RWPE2 (cell line): ENCODE measurements at regions not wholly inside any gene's neighbourhood (a gene's known extent, or its start where the extent isn't known, plus 50 kb on each side); places are given as distances from the start of the nearest gene placed in this dataset.

Experiments used
- ATAC-seq: fragments of 200-7000 bp; cut with Tn5 transposase; 3 replicates; pipeline ENCODE4 v1.9.1; 2021; ENCODE audit warnings: low read depth
- DNase-seq: peaks from one replicate; pipeline ENCODE4 v3.0.0-alpha.2; 2020; ENCODE audit warnings: low spot score
- H3K27ac ChIP-seq: fragments of 450-650 bp; 2 replicates; pipeline ENCODE4 v1.5.1; 2017; ENCODE audit warnings: mild to moderate bottlenecking; ENCODE audit not compliant: poor library complexity, severe bottlenecking
- H3K27me3 ChIP-seq: fragments of 250-450 bp; sonication (Bioruptor Pico); 2 replicates; pipeline ENCODE4 v1.5.1; 2021; ENCODE audit warnings: mild to moderate bottlenecking, moderate library complexity; ENCODE audit not compliant: insufficient read depth, poor library complexity, severe bottlenecking
- H3K36me3 ChIP-seq: fragments of 250-450 bp; sonication (Bioruptor Pico); 2 replicates; pipeline ENCODE4 v1.5.1; 2020; ENCODE audit warnings: low read depth, mild to moderate bottlenecking, moderate library complexity
- H3K4me1 ChIP-seq: fragments of 250-450 bp; sonication (Bioruptor Pico); 2 replicates; pipeline ENCODE4 v1.5.1; 2021; ENCODE audit warnings: mild to moderate bottlenecking, moderate library complexity; ENCODE audit not compliant: insufficient read depth, poor library complexity, severe bottlenecking
- H3K4me3 ChIP-seq: fragments of 250-450 bp; sonication (Bioruptor Pico); 2 replicates; pipeline ENCODE4 v1.5.1; 2021; ENCODE audit warnings: mild to moderate bottlenecking, moderate library complexity; ENCODE audit not compliant: severe bottlenecking
- H3K9me3 ChIP-seq: fragments of 250-450 bp; sonication (Bioruptor Pico); 2 replicates; pipeline ENCODE4 v1.5.1; 2021; ENCODE audit warnings: mild to moderate bottlenecking, moderate library complexity; ENCODE audit not compliant: severe bottlenecking
- TF ChIP-seq, protein P1 (sequence below): fragments of 450-650 bp; IDR thresholded peaks from one replicate; pipeline ENCODE4 v1.5.1; 2017; ENCODE audit warnings: mild to moderate bottlenecking, moderate library complexity; ENCODE audit not compliant: poor library complexity, severe bottlenecking

DNA sequence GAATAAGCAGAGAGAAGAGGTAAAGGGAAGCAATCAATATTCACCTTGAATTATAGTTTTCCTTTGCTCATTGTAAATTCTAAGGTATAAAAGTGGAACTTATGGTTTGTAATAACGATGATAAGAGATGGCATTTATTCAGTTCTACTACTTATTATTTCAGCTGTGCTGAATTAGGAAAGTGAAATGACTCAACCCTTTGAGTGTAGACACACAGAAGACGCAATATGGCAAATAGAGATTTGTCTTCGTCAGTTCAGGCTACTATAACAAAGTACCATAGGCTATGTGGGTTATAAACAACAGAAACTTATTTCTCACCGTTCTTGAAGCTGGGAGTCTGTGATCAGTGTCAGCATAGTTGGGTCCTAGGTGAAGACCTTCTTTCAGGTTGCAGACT lies 713.0 kb upstream of the PCDH9 start:
- TF ChIP-seq, protein P1, sequence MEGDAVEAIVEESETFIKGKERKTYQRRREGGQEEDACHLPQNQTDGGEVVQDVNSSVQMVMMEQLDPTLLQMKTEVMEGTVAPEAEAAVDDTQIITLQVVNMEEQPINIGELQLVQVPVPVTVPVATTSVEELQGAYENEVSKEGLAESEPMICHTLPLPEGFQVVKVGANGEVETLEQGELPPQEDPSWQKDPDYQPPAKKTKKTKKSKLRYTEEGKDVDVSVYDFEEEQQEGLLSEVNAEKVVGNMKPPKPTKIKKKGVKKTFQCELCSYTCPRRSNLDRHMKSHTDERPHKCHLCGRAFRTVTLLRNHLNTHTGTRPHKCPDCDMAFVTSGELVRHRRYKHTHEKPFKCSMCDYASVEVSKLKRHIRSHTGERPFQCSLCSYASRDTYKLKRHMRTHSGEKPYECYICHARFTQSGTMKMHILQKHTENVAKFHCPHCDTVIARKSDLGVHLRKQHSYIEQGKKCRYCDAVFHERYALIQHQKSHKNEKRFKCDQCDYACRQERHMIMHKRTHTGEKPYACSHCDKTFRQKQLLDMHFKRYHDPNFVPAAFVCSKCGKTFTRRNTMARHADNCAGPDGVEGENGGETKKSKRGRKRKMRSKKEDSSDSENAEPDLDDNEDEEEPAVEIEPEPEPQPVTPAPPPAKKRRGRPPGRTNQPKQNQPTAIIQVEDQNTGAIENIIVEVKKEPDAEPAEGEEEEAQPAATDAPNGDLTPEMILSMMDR: no peak
- Histone ChIP-seq H3K4me3 (no peak overlapping the region), H3K27me3 (no peaks in the 10 kb centered on the region), H3K4me1 (no peaks in the 10 kb centered on the region), H3K9me3 (no peaks in the 10 kb centered on the region), H3K27ac (no peak overlapping the region), H3K36me3 (no peaks in the 10 kb centered on the region)
- ATAC-seq (no peak), DNase-seq (no peak)

DNA sequence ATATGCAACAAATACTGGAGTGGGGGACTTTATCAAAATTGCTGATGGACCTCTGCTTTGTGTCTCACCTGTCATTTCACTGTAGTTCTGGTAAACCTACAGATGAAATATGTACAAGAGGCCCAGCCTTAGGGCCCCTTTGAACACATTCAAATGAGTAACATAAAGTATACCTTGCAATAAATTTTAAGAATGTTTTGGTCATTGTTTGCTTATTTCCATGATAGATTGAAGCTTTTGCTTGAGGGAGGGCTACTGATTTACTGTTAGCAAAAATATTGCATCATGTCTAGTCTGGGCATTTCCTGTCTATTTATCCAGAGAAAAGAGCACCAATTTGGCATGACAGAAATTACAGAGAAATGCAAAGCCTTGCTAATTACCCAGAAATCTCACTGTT lies 705.5 kb upstream of the PCDH9 start:
- Histone ChIP-seq H3K27ac (no peak overlapping the region), H3K36me3 (no peaks in the 10 kb centered on the region), H3K9me3 (no peaks in the 10 kb centered on the region), H3K4me1 (peaks cover 5% of the 10 kb centered on the region), H3K27me3 (no peaks in the 10 kb centered on the region), H3K4me3 (no peak overlapping the region)
- DNase-seq: no peak
- no peak for ATAC-seq
- TF ChIP-seq, protein P1: no peak

DNA sequence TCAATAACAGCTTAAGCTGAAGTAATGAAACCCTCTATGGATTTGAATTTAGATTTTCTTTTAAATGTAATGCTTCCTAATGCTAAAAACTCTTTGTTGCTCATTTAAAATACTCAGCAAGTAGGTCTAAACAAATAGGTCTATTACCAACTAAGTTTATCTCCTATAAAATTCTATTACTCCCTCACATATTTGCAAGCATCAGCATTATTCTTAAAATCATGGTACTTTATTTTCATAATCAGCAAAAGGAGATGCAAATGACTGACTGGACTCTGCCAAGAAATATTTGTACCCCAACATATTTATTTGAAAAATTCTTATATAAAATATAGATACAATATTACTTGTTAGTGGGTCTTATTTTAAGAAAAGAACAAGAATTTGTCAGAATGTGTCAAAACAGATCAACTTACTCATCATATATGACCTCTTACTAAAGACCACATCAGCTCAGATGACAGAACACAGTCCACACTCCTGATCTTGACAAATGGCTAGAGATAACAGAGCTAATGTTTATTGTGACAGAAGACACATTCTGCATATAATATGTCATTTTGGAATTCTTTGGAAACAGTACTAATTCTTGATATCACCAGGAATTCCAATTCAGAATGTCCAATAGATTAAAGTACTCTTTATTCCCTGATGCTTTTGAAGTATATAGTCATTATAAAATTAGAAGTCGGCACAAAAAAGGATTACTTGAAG lies 704.6 kb upstream of the PCDH9 start:
- H3K4me3 ChIP-seq: no peak overlapping the region
- DNase-seq (no peak), ATAC-seq (no peak)
- H3K27ac ChIP-seq: no peak overlapping the region
- no peaks in the 10 kb centered on the region for H3K9me3 ChIP-seq
- no peaks in the 10 kb centered on the region for H3K27me3 ChIP-seq
- H3K36me3 ChIP-seq: no peaks in the 10 kb centered on the region
- TF ChIP-seq, protein P1: no peak
- H3K4me1 ChIP-seq: peaks cover 5% of the 10 kb centered on the region

DNA sequence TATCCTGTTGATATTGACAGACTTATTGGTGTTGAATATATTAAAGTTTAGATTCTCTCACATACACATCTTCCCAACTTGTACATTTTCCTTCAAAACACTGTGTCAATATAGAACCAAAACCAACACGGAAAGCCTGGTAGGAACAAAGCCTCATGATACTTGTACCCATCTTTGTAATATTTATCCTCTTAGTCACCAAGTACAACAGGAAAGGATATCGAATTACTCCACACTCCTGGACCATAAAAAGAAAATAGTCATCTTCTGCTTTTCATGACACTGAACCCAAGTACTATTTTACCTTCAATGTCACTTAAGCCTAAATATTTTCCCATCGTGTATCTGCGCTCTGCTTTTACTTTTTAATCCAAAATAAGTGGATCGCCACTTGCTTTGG lies 702.9 kb upstream of the PCDH9 start:
- H3K4me1 ChIP-seq: peaks cover 5% of the 10 kb centered on the region
- no peak overlapping the region for H3K4me3 ChIP-seq
- no peak overlapping the region for H3K27ac ChIP-seq
- H3K36me3 ChIP-seq: no peaks in the 10 kb centered on the region
- no peaks in the 10 kb centered on the region for H3K27me3 ChIP-seq
- H3K9me3 ChIP-seq: no peaks in the 10 kb centered on the region
- TF ChIP-seq, protein P1: no peak
- ATAC-seq: no peak
- DNase-seq: no peak

DNA sequence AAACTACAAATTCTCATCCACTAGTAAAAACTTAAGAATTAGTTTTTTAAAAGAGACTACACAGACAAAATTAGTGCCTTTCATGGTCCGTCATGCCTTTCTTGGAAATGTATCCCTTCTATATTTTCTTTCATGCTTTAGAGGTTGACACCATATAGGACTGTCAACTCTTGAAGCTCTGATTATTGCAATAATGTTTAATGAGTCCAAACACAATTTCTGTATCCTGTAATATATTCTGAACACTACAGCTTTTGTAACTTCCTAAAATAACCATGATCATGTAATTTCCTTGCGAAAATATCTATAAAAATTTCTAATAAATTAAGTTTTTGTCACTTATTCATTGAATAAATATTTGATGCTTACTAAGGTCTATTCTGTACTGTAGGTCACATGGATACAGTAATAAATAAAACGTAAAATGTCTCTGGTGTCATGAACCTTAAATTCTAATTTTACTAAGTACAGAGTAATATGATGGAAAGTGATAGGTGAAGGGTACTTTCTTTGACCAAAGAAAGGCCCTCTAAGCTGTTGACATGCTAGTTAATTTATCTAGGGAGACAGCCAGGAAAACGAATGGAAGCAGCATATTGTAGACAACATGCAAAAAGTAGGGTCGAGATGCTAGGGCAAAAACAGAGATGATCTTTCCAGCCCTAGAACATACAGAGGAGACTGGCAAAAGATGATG lies 687.3 kb upstream of the PCDH9 start:
- H3K27ac ChIP-seq: no peak overlapping the region
- DNase-seq (no peak), ATAC-seq (no peak)
- H3K27me3 ChIP-seq: peaks cover 3% of the 10 kb centered on the region
- H3K9me3 ChIP-seq: no peaks in the 10 kb centered on the region
- no peaks in the 10 kb centered on the region for H3K4me1 ChIP-seq
- no peaks in the 10 kb centered on the region for H3K36me3 ChIP-seq
- TF ChIP-seq, protein P1: no peak
- no peak overlapping the region for H3K4me3 ChIP-seq
